NCI-H1417 (cell line): ENCODE measurements at regions not wholly inside any gene's neighbourhood (a gene's known extent, or its start where the extent isn't known, plus 50 kb on each side); places are given as distances from the start of the nearest gene placed in this dataset.
A peak's percentile ranks its signal among the peaks of the same experiment; 100 is the strongest.

Experiments used
- DNase-seq, 3 experiments: peaks; one replicate each; lab custom pipeline; 2025; lab: John Stamatoyannopoulos, UW

DNA sequence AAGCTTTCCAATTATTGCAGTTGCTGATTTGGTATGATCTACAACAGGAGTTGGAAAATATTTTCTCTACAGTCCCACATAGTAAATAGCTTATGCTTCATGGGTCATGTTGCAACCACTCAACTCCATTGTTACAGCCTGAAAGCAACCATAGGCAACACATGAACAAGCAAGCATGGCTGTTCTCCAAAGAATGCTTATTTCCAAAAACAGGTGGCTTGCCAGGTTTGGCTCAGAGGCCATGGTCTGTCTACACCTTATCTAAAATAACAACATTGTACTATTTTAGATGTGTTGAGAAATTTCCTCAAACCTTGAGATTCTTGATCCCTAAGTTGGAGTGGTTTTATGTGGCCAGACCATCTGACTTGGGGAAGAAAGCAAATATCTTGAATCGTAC, 153.9 kb upstream of the MPPED2 start:
- no peak for DNase-seq

DNA sequence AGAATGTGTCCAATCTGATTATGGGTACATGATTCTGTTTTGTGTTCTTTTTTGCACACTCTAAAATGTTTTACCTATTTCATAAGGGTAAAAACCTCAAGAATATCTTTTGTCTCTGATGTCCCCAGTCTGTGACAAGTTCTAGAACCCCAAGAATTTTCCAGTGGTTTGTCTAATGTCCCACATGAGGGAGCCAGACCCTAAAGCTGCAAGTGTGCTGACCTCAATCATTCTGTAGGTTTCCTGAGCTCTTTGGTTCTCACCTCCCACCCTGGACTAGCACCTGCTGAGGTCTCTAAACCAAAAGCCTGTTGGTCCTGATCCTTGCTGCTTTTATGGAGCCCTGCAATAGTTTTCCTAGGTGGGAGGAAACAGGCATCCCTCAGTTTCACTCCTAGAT, 149.8 kb upstream of the MPPED2 start:
- no peak for DNase-seq

DNA sequence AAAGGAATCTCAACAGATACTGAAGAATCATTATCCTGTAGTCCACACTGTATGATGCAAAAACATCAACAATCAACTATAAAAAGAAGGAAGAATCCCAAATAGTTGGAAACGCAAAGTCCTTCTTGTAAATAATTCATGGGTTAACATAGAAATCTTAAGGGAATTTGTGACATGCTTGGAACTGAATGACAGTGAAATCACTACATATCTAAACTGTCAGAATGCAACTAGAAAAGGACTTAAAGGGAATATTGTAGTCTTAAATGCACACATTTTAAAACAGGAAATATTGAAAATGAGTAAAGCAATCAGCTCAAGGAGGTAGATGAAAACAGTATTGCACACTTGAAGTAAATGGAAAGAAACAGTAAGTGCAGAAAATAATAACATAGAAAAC, 147.6 kb upstream of the MPPED2 start:
- no peak for DNase-seq

- no peak for DNase-seq
Observed at GRCh38 chr11:30730011-30730410, 143.9 kb upstream of the MPPED2 start.

DNA sequence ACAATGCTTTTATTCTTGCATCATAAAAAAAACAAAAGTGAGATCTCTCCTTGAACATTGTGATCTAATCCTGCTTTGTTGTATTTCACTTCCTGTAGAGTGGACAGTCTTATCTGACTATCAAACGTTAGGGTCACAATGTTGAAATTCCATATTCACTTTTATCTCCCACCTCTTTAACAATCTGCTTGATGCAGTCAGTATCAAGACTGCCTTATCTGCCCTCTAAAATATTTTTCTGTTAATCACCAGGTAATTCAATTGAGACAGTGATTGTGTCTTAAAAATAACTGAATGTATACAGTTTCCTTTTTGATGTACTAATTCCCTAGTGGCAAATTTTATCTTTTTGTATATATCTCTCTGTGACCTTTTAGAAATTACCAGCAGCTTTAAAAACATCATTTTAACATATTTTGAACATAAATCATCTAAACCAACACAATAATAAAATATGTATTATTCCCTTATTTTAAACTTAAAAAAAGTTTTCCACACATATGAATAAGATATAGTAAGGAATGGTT, 143.1 kb upstream of the MPPED2 start:
- DNase-seq, result no peak

DNA sequence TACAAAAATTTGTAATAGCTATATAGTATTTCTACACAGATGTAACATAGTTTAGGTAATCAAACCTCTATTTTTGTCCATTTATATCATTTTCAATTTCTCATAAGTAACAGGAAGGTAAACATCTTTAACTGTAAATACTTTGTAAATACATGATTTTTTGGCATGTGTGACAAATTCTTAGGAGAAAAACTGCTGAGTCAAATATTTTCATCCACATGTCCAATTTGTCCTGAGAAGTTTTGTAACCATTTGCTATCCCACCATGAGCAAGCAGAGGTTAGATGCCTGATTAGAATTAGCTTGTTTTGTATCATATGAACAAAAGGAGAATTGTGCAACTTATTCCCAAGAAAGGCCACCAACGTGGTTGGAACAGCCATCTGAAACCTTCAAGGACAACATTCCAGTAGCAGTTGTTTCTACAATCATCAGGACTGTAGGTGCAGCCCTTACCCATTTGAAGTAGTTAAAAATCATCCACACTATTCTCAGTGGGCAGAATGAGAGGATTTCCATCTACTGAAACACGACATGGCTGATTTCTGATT, 139.6 kb upstream of the MPPED2 start:
- DNase-seq, result no peak

- no peak for DNase-seq
Observed at GRCh38 chr11:30724274-30724673, 138.1 kb upstream of the MPPED2 start.

DNA sequence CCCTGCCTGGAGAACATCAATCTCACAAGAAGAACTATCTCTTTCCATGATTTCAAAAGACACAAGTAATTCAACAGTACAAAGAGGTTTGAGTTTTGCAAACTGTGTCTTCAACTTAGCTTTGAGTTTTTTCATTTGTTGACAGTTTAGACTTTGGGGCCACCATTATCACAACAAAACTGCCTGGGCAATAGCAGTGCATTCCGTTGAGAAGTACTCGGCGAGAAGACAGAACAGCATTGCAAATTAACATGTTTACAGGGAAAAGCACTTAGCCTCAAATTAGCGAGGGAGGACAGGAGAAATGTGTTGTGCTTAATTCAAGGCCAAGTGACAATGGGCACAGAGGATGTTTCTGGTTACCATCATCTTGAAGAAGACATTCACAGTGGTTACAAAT, 133.2 kb upstream of the MPPED2 start:
- peak in 1 of 3 experiments; percentile 33 for DNase-seq

DNA sequence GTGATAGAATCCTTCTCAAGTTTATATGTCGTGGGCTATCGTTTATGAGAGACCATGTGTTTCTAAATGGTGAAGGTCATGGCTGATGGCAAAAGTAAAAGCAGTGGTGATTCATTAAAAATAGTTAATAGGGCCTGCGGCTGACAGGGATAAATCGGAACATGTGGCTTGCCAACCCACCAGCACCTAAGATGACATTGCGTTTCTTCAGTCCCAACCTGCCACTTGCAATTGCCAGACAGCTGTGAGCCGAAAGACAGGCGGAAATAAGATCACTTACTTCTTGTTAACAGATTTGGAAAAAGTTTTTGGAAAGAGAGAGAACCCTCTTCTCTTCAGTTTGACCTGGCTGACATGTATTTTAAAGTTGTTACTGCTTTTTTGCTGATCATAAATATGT, 131.5 kb upstream of the MPPED2 start:
- no peak for DNase-seq

DNA sequence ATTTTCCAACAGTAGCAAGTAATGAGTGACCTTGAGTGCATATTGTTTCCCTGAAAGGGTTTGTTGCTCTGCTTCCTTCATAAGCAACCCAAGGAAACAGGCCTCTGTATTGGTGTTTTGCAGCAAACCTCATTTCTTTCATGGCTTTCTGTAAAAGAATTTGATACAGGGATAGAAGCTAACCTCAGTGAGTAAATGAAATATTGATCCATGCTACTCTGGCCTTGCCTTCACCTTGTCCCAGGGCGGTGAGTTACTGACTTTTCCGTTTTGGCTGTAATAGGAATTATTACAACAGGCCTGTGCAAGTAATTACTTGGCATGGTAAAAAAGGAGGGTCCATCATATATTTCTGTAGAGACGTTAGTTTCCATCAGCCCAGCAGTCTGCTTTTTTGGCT, 130.9 kb upstream of the MPPED2 start:
- no peak for DNase-seq

GRCh38 chr11:30712749-30713148, 126.6 kb upstream of the MPPED2 start:
- no peak for DNase-seq

DNA sequence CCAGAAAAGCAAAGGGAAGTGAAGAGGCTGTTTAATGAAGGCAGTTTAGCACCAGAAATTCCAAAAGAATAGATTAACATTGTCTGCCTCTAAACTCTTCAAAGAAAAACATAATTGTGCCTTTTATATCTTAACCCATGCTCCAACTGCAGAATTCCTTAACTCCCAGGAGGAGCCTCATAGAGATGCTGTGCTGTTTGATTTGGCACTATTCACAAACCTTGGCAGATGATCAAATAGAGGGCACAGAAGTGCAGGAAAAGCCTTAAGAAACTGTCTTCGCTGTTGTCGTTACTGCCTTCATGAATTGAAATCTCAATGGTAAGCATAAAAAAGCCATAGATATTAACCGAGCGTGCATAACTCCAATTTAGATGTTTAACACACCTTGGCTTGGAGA, 124.1 kb upstream of the MPPED2 start:
- DNase-seq, result no peak

- no peak for DNase-seq
Observed at GRCh38 chr11:30707110-30707509, 121.0 kb upstream of the MPPED2 start.

GRCh38 chr11:30705913-30706675, 119.9 kb upstream of the MPPED2 start:
- DNase-seq, result peak in 1 of 3 experiments; percentile 44

GRCh38 chr11:30698425-30698824, 112.3 kb upstream of the MPPED2 start:
- no peak for DNase-seq

- DNase-seq, result peak in 1 of 3 experiments; percentile 16
Observed at GRCh38 chr11:30697032-30697431, 110.9 kb upstream of the MPPED2 start.

GRCh38 chr11:30684772-30685171, 98.6 kb upstream of the MPPED2 start:
- no peak for DNase-seq

GRCh38 chr11:30683176-30683575, 97.0 kb upstream of the MPPED2 start:
- DNase-seq, result no peak

GRCh38 chr11:30666817-30667216, 80.7 kb upstream of the MPPED2 start:
- no peak for DNase-seq

GRCh38 chr11:30665067-30665466, 78.9 kb upstream of the MPPED2 start:
- no peak for DNase-seq

- DNase-seq, result peak in 1 of 3 experiments; percentile 20
Observed at GRCh38 chr11:30653606-30654005, 67.5 kb upstream of the MPPED2 start.

GRCh38 chr11:30652801-30653200, 66.6 kb upstream of the MPPED2 start:
- DNase-seq, result no peak

- DNase-seq, result no peak
Observed at GRCh38 chr11:30650266-30650665, 64.1 kb upstream of the MPPED2 start.
